Right atrium auricular region (tissue), 2 donors: ENCODE measurements at regions not wholly inside any gene's neighbourhood (a gene's known extent, or its start where the extent isn't known, plus 50 kb on each side); places are given as distances from the start of the nearest gene placed in this dataset.

ENCODE experiments used
- DNase-seq: peaks from one replicate; pipeline ENCODE4 v3.0.0-alpha.2; 2019; ENCODE audit warnings: low spot score
- H3K27ac ChIP-seq, 2 donors: fragments of 200-600 bp; sonication (generic); 1 replicate in 1 of 2; 2 replicates in 1 of 2; pipeline ENCODE4 v1.5.1; 2016 to 2019
- H3K27me3 ChIP-seq, 2 donors: fragments of 200-600 bp; sonication (generic); one replicate each; pipeline versions ENCODE4 v1.5.1 to v1.6.0; 2017 to 2019
- H3K36me3 ChIP-seq: fragments of 200-600 bp; sonication (generic); one replicate; pipeline ENCODE4 v1.5.1; 2016
- H3K4me1 ChIP-seq, 2 donors: fragments of 200-600 bp; sonication (generic); one replicate each; pipeline versions ENCODE4 v1.5.1 to v1.6.0; 2017 to 2019
- H3K4me3 ChIP-seq, 2 donors: fragments of 200-600 bp; sonication (generic); 1 replicate in 1 of 2; 2 replicates in 1 of 2; pipeline ENCODE4 v1.5.1; 2017 to 2019; ENCODE audit warnings: mild to moderate bottlenecking in 1 of 2, moderate library complexity in 1 of 2
- H3K9me3 ChIP-seq, 2 donors: fragments of 200-600 bp; sonication (generic); one replicate each; pipeline ENCODE4 v1.5.1; 2019
- TF ChIP-seq, protein P1 (sequence below), 2 donors: fragments of 200-600 bp; sonication (generic); IDR thresholded peaks; one replicate each; pipeline ENCODE4 v1.5.1; 2019; ENCODE audit warnings: antibody characterized with exemption in 2 of 2

DNA sequence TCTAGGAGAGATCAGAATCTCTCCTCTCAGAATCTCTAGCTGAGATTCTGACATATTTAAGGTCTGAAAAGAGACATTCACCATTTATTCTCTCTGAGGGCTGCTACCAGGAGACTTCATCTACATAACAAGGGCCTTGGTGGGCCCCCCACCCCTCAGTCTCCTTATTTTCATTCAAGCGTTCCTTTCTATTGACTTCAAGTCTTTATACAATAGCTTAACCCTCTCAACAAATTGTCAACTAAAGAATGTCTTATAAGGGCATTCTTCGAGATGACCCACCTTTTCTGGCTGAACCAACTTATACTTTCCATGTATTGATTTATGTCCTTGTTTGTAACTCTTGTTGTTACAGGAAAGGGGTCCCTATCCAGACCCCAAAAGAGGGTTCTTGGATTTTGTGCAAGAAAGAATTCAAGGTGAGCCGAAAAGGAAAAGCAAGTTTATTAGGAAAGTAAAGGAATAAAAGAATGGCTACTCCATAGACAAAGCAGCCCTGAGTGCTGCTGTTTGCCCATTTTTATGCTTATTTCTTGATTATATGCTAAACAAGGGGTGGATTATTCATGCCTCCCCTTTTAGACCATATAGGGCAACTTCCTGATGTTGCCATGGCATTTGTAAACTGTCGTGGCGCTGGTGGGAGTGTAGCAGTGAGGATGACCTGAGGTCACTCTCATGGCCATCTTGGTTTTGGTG is 209.5 kb upstream of the ALCAM start:
- no peaks in the 10 kb centered on the region for H3K27me3 ChIP-seq
- no peak overlapping the region for H3K4me3 ChIP-seq
- H3K27ac ChIP-seq, result no peak overlapping the region
- no peaks in the 10 kb centered on the region for H3K36me3 ChIP-seq
- TF ChIP-seq, protein P1, sequence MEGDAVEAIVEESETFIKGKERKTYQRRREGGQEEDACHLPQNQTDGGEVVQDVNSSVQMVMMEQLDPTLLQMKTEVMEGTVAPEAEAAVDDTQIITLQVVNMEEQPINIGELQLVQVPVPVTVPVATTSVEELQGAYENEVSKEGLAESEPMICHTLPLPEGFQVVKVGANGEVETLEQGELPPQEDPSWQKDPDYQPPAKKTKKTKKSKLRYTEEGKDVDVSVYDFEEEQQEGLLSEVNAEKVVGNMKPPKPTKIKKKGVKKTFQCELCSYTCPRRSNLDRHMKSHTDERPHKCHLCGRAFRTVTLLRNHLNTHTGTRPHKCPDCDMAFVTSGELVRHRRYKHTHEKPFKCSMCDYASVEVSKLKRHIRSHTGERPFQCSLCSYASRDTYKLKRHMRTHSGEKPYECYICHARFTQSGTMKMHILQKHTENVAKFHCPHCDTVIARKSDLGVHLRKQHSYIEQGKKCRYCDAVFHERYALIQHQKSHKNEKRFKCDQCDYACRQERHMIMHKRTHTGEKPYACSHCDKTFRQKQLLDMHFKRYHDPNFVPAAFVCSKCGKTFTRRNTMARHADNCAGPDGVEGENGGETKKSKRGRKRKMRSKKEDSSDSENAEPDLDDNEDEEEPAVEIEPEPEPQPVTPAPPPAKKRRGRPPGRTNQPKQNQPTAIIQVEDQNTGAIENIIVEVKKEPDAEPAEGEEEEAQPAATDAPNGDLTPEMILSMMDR (IDR thresholded peaks at IDR 0.05), result no peak
- no peaks in the 10 kb centered on the region for H3K4me1 ChIP-seq
- DNase-seq, result no peak
- no peaks in the 10 kb centered on the region for H3K9me3 ChIP-seq

DNA sequence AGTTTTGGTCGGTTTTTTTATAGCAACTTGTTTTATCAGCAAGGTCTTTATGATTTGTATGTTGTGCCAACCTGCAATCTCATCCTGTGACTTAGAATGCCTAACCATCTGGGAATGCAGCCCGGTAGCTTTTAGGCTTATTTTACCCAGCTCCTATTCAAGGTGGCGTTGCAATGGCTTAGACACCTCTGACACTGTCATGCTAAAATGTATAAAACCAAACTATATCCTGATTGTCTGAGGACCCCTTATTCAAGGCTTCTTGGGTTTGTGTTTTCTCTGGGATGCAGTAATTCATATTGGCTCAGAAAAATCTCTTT is 209.0 kb upstream of the ALCAM start:
- Histone ChIP-seq H3K27me3 (no peaks in the 10 kb centered on the region), H3K4me1 (no peaks in the 10 kb centered on the region), H3K27ac (no peak overlapping the region), H3K4me3 (no peak overlapping the region), H3K9me3 (no peaks in the 10 kb centered on the region), H3K36me3 (no peaks in the 10 kb centered on the region)
- no peak for DNase-seq
- TF ChIP-seq, protein P1 (IDR thresholded peaks at IDR 0.05), result no peak

DNA sequence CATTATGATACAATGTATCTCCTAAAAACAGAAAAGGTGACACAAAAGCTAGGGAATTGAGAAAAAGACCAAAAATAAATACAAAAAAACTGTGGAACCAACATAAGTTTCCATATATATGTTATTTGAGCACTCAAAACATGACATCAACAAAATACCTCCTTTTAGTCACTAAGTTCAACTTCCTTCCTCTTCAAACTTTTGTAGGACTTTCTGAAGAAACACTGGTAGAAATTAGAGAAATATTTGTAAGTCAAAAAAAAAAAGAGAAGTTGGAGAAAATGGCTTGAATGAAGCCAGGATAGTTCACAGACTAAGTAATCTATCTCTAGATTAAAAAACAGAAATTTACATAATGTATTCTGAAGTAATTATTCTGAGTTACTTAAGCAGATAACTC is 208.4 kb upstream of the ALCAM start:
- TF ChIP-seq, protein P1 (IDR thresholded peaks at IDR 0.05), result no peak
- H3K4me3 ChIP-seq, result no peak overlapping the region
- DNase-seq, result no peak
- H3K36me3 ChIP-seq, result no peaks in the 10 kb centered on the region
- no peaks in the 10 kb centered on the region for H3K27me3 ChIP-seq
- no peaks in the 10 kb centered on the region for H3K4me1 ChIP-seq
- H3K27ac ChIP-seq, result no peak overlapping the region
- no peaks in the 10 kb centered on the region for H3K9me3 ChIP-seq

DNA sequence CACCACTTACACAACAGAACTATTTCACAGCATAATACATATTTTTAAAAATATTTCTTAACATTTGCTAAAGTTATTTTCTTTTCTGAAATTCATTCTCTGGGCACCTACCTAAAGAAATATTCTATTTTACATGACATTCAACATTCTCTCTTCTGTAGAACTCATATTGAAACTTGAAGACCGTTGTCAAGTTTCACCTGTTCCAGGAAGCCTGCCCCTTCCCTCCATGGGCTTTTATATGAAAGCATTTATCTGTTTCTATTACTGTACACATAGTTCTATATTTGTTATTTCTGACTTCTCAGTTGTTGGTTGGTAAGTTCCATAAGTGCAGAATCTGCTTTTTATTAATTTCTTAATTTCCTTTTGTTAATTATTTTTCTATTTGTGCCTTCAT is 204.3 kb upstream of the ALCAM start:
- DNase-seq, result no peak
- no peaks in the 10 kb centered on the region for H3K4me1 ChIP-seq
- H3K9me3 ChIP-seq, result no peaks in the 10 kb centered on the region
- no peaks in the 10 kb centered on the region for H3K36me3 ChIP-seq
- no peaks in the 10 kb centered on the region for H3K27me3 ChIP-seq
- no peak overlapping the region for H3K27ac ChIP-seq
- no peak overlapping the region for H3K4me3 ChIP-seq
- TF ChIP-seq, protein P1 (IDR thresholded peaks at IDR 0.05), result no peak

DNA sequence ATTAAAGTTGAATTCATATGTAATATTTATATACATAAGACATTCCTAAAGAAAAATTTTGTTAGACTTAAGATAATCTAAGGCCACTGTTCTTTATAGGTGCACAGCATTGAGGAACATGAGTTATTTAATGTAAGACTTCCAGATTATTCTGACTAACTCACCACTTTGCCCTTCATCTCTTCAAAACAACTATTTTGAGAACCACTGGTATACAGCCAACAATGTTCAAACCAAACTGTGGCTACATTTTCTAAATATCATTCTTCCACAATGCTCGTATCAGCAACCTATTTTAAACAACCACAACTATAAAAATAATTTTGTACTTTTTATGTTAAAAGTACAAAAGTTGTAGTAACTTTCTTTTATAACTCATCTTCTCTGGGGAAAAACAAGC is 199.8 kb upstream of the ALCAM start:
- DNase-seq, result no peak
- no peak overlapping the region for H3K4me3 ChIP-seq
- TF ChIP-seq, protein P1 (IDR thresholded peaks at IDR 0.05), result no peak
- H3K4me1 ChIP-seq, result no peaks in the 10 kb centered on the region
- H3K27me3 ChIP-seq, result no peaks in the 10 kb centered on the region
- H3K36me3 ChIP-seq, result no peaks in the 10 kb centered on the region
- H3K9me3 ChIP-seq, result no peaks in the 10 kb centered on the region
- no peak overlapping the region for H3K27ac ChIP-seq

DNA sequence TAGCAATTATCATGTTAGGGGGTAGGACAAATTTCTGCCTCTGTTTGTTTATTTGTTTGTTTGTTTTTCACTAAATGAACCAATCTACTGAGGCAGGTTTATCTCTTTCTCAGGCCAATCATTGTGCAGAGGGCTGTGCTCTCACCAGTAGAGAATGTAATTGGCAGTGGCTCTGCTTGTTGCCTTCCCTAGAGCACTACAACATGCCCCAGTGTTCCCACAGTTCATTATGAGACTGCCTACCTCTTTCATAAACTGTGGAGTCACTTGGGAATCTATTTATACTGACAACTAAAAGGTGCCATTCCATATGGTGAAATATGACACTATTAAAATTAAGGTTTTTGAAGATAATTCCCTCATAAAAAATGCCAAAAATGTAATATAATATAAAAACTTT is 196.3 kb upstream of the ALCAM start:
- H3K27me3 ChIP-seq, result no peaks in the 10 kb centered on the region
- H3K27ac ChIP-seq, result no peak overlapping the region
- no peaks in the 10 kb centered on the region for H3K9me3 ChIP-seq
- H3K4me1 ChIP-seq, result no peaks in the 10 kb centered on the region
- no peak overlapping the region for H3K4me3 ChIP-seq
- DNase-seq, result no peak
- TF ChIP-seq, protein P1 (IDR thresholded peaks at IDR 0.05), result no peak
- H3K36me3 ChIP-seq, result no peaks in the 10 kb centered on the region
